ENCODE measurements at regions not wholly inside any gene's neighbourhood (a gene's known extent, or its start where the extent isn't known, plus 50 kb on each side); places are given as distances from the start of the nearest gene placed in this dataset.

DNA sequence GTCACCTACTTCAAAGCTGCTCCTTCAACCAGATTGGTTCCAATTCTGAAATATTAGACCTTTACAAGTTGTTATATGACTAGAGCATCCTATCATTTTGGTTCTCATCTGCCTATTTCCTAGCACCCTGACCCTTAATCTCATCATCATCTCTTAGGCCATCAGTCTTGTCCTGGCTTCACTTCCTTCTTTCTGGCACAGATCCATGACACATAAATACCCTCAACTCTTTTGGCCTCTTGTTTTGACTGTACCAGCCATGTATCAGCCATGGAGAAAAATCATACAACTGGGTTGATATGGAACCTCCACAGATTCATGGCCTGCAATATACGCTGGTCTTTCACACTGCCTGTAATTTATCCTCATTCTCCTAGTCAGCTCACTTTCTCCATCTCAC lies 123.1 kb upstream of the FBXL17 start:
- intact Hi-C loops (cut with micrococcal nuclease): no loop called here
- no peaks in the 10 kb centered on the region for H4K20me1 ChIP-seq (replicated peaks; ENCODE audit: control insufficient read depth, extremely low read depth, insufficient read depth, low read length)
- POLR2A ChIA-PET: no interaction called here
- no peaks in the 10 kb centered on the region for H3K36me3 ChIP-seq (ENCODE audit: control insufficient read depth in 2 of 2, extremely low read depth in 1 of 2, insufficient read depth in 2 of 2, low read length in 2 of 2)
- FAIRE-seq: no peak
- H3K9ac ChIP-seq (replicated peaks; ENCODE audit: extremely low read depth, insufficient read depth, low read length): no peak overlapping the region
- no peaks in the 10 kb centered on the region for H3K4me1 ChIP-seq (ENCODE audit: control insufficient read depth, extremely low read depth, insufficient read depth, low read length)
- no peaks in the 10 kb centered on the region for H3K79me2 ChIP-seq (ENCODE audit: control insufficient read depth, insufficient read depth, low read length)
- no peak overlapping the region for H3K4me2 ChIP-seq (ENCODE audit: insufficient read depth, low read length)
- H3K27ac ChIP-seq (ENCODE audit: insufficient read depth, low read depth, low read length): no peak overlapping the region
- no TSS peak for BruUV-seq (replicated peaks)
- no peak overlapping the region for H2AFZ ChIP-seq (ENCODE audit: low read depth, low read length)
- TF ChIP-seq GATA2 (IDR thresholded peaks at IDR 0.05; ENCODE audit: insufficient read depth, insufficient read length, low read depth, low read length): no peak
- no peak for TF ChIP-seq POLR2A (IDR thresholded peaks at IDR 0.05; ENCODE audit: low read depth, low read length)
- no peak for TF ChIP-seq MYC (IDR thresholded peaks at IDR 0.05; ENCODE audit: low read depth, low read length)
- TF ChIP-seq POLR2AphosphoS5 (IDR thresholded peaks at IDR 0.05; ENCODE audit: insufficient read depth, low read depth, low read length): no peak
- no peak for TF ChIP-seq FOS (IDR thresholded peaks at IDR 0.05; ENCODE audit: borderline replicate concordance, insufficient read depth, low read length)
- TF ChIP-seq JUN (IDR thresholded peaks at IDR 0.05; ENCODE audit: borderline replicate concordance, insufficient read depth, insufficient read length, low read depth): no peak
- TF ChIP-seq, protein P1, sequence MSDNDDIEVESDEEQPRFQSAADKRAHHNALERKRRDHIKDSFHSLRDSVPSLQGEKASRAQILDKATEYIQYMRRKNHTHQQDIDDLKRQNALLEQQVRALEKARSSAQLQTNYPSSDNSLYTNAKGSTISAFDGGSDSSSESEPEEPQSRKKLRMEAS (IDR thresholded peaks at IDR 0.05; ENCODE audit: insufficient read depth, insufficient read length): no peak
- TF ChIP-seq, protein P2, sequence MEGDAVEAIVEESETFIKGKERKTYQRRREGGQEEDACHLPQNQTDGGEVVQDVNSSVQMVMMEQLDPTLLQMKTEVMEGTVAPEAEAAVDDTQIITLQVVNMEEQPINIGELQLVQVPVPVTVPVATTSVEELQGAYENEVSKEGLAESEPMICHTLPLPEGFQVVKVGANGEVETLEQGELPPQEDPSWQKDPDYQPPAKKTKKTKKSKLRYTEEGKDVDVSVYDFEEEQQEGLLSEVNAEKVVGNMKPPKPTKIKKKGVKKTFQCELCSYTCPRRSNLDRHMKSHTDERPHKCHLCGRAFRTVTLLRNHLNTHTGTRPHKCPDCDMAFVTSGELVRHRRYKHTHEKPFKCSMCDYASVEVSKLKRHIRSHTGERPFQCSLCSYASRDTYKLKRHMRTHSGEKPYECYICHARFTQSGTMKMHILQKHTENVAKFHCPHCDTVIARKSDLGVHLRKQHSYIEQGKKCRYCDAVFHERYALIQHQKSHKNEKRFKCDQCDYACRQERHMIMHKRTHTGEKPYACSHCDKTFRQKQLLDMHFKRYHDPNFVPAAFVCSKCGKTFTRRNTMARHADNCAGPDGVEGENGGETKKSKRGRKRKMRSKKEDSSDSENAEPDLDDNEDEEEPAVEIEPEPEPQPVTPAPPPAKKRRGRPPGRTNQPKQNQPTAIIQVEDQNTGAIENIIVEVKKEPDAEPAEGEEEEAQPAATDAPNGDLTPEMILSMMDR (IDR thresholded peaks at IDR 0.05; ENCODE audit: extremely low read depth in 1 of 2, insufficient read depth in 1 of 2, low read depth in 1 of 2, low read length in 2 of 2): no peak
- no peak for TF ChIP-seq EZH2 (IDR thresholded peaks at IDR 0.05; ENCODE audit: borderline replicate concordance, low read depth, low read length, severe bottlenecking)
- H3K4me3 ChIP-seq (replicated peaks in 1 of 3; ENCODE audit: insufficient read depth in 1 of 3, low read depth in 1 of 3, low read length in 3 of 3): no peak overlapping the region
- DNase-seq (ENCODE audit: low read depth, low spot score): no peak
- H3K9me3 ChIP-seq (replicated peaks; ENCODE audit: control insufficient read depth, insufficient read depth, low read length): no peaks in the 10 kb centered on the region
- no peaks in the 10 kb centered on the region for H3K27me3 ChIP-seq (ENCODE audit: control insufficient read depth in 2 of 2, insufficient read depth in 2 of 2, low read length in 2 of 2)
- CTCF ChIA-PET: no interaction called here
- dilution Hi-C loops (cut with MboI; ENCODE audit: extremely low pct_ligation_motif_present, low sequenced_read_pairs): no loop called here
- H3K9me1 ChIP-seq (replicated peaks; ENCODE audit: control insufficient read depth, extremely low read depth, insufficient read depth, low read length): no peaks in the 10 kb centered on the region

Data from endothelial cell of umbilical vein (primary cell).